GM18870 (cell line): ENCODE measurements at regions not wholly inside any gene's neighbourhood (a gene's known extent, or its start where the extent isn't known, plus 50 kb on each side); places are given as distances from the start of the nearest gene placed in this dataset.

Experiments used
- ATAC-seq: cut with Tn5 transposase; IDR thresholded peaks from one replicate; pipeline ENCODE4 v1.9.1; 2021; ENCODE audit warnings: moderate library complexity; ENCODE audit not compliant: unreplicated experiment

GRCh38 chr16:51035711-51036110 lies 115.4 kb downstream of the SALL1 start:
- no peak for ATAC-seq

GRCh38 chr16:51035110-51035498 lies 116.0 kb downstream of the SALL1 start:
- ATAC-seq: no peak

- no peak for ATAC-seq
Measured at GRCh38 chr16:51034481-51035109, 116.5 kb downstream of the SALL1 start.

GRCh38 chr16:51031598-51031997 lies 119.5 kb downstream of the SALL1 start:
- ATAC-seq: no peak

GRCh38 chr16:51030516-51030915 lies 120.6 kb downstream of the SALL1 start:
- ATAC-seq: no peak

- no peak for ATAC-seq
Measured at GRCh38 chr16:51025588-51026290, 125.3 kb downstream of the SALL1 start.

GRCh38 chr16:51024703-51025102 lies 126.4 kb downstream of the SALL1 start:
- ATAC-seq: no peak

- no peak for ATAC-seq
Measured at GRCh38 chr16:51022955-51023354, 128.1 kb downstream of the SALL1 start.

- no peak for ATAC-seq
Measured at GRCh38 chr16:51019617-51020016, 131.5 kb downstream of the SALL1 start.

- ATAC-seq: no peak
Measured at GRCh38 chr16:51017969-51018368, 133.1 kb downstream of the SALL1 start.

- ATAC-seq: no peak
Measured at GRCh38 chr16:51012396-51012795, 138.7 kb downstream of the SALL1 start.

- ATAC-seq: no peak
Measured at GRCh38 chr16:51010817-51011216, 140.3 kb downstream of the SALL1 start.

GRCh38 chr16:51009813-51010212 lies 141.3 kb downstream of the SALL1 start:
- no peak for ATAC-seq

GRCh38 chr16:51009359-51009758 lies 141.7 kb downstream of the SALL1 start:
- ATAC-seq: no peak

- ATAC-seq: no peak
Measured at GRCh38 chr16:51008607-51009006, 142.5 kb downstream of the SALL1 start.

GRCh38 chr16:51008037-51008436 lies 143.0 kb downstream of the SALL1 start:
- ATAC-seq: no peak

GRCh38 chr16:51003850-51004566 lies 147.1 kb downstream of the SALL1 start:
- no peak for ATAC-seq

GRCh38 chr16:51002881-51003490 lies 148.1 kb downstream of the SALL1 start:
- no peak for ATAC-seq

- no peak for ATAC-seq
Measured at GRCh38 chr16:50999181-50999580, 151.9 kb downstream of the SALL1 start.

- no peak for ATAC-seq
Measured at GRCh38 chr16:50998411-50998810, 152.7 kb downstream of the SALL1 start.

- no peak for ATAC-seq
Measured at GRCh38 chr16:50997679-50998078, 153.4 kb downstream of the SALL1 start.

- ATAC-seq: no peak
Measured at GRCh38 chr16:50996830-50997186, 154.3 kb downstream of the SALL1 start.
